Neural progenitor cell (in vitro differentiated cells): ENCODE measurements at regions not wholly inside any gene's neighbourhood (a gene's known extent, or its start where the extent isn't known, plus 50 kb on each side); places are given as distances from the start of the nearest gene placed in this dataset.

ENCODE experiments used
- DNase-seq: peaks from one replicate; pipeline ENCODE4 v3.0.0-alpha.2; 2016; ENCODE audit warnings: low spot score
- H2AFZ ChIP-seq: fragments of 200-600 bp; sonication (generic); replicated peaks from 2 replicates; pipeline ENCODE4 v1.6.1; 2016; ENCODE audit warnings: antibody characterized with exemption
- H3F3A ChIP-seq: fragments of 200-600 bp; sonication (generic); 2 replicates; pipeline ENCODE4 v1.6.1; 2016; ENCODE audit warnings: antibody characterized with exemption, low read depth
- H3K27ac ChIP-seq: fragments of 200-600 bp; sonication (generic); 2 replicates; pipeline ENCODE4 v1.5.1; 2016; ENCODE audit warnings: mild to moderate bottlenecking
- H3K27me3 ChIP-seq: fragments of 200-600 bp; sonication (generic); 2 replicates; pipeline ENCODE4 v1.6.1; 2016; ENCODE audit warnings: mild to moderate bottlenecking, moderate library complexity
- H3K36me3 ChIP-seq: fragments of 200-600 bp; sonication (generic); 2 replicates; pipeline ENCODE4 v1.5.1; 2016
- H3K4me1 ChIP-seq: fragments of 200-600 bp; sonication (generic); 2 replicates; pipeline ENCODE4 v1.6.1; 2016; ENCODE audit warnings: mixed run types
- H3K4me2 ChIP-seq: fragments of 200-600 bp; sonication (generic); 2 replicates; pipeline ENCODE4 v1.6.1; 2016
- H3K4me3 ChIP-seq: fragments of 200-600 bp; sonication (generic); 2 replicates; pipeline ENCODE4 v1.5.1; 2016
- H3K79me2 ChIP-seq: fragments of 200-600 bp; sonication (generic); 2 replicates; pipeline ENCODE4 v1.6.1; 2016; ENCODE audit warnings: low read depth
- H3K9ac ChIP-seq: fragments of 200-600 bp; sonication (generic); 2 replicates; pipeline ENCODE4 v1.6.1; 2016
- H3K9me3 ChIP-seq: fragments of 200-600 bp; sonication (generic); 2 replicates; pipeline ENCODE4 v1.5.1; 2016; ENCODE audit warnings: low read depth
- H4K20me1 ChIP-seq: fragments of 200-600 bp; sonication (generic); 2 replicates; pipeline ENCODE4 v1.6.1; 2016; ENCODE audit warnings: low read depth
- H3K27ac Mint-ChIP-seq: 3 replicates; pipeline ENCODE4 v1.8.0; 2021; ENCODE audit warnings: mixed read lengths
- H3K27me3 Mint-ChIP-seq: 2 replicates; pipeline ENCODE4 v1.8.0; 2022; ENCODE audit warnings: low read depth, mild to moderate bottlenecking, inconsistent platforms, moderate library complexity, mixed read lengths; ENCODE audit not compliant: insufficient read depth
- H3K36me3 Mint-ChIP-seq: 3 replicates; pipeline ENCODE4 v1.8.0; 2021; ENCODE audit warnings: mixed read lengths
- H3K4me1 Mint-ChIP-seq: 3 replicates; pipeline ENCODE4 v1.8.0; 2021; ENCODE audit warnings: mixed read lengths
- H3K4me3 Mint-ChIP-seq: 3 replicates; pipeline ENCODE4 v1.8.0; 2021; ENCODE audit warnings: mild to moderate bottlenecking, moderate library complexity, mixed read lengths
- H3K9me3 Mint-ChIP-seq: 3 replicates; pipeline ENCODE4 v1.8.0; 2020; ENCODE audit warnings: mixed read lengths
- CTCF ChIP-seq: fragments of 200-600 bp; sonication (generic); IDR thresholded peaks from 2 replicates; pipeline ENCODE4 v1.5.1; 2017; ENCODE audit warnings: antibody characterized with exemption, mild to moderate bottlenecking
- EZH2 ChIP-seq: fragments of 200-600 bp; sonication (generic); IDR thresholded peaks from 2 replicates; pipeline ENCODE4 v1.6.1; 2017; ENCODE audit warnings: antibody characterized with exemption, mild to moderate bottlenecking, moderate library complexity
- EZH2phosphoT487 ChIP-seq: fragments of 200-600 bp; sonication (generic); IDR thresholded peaks from 2 replicates; pipeline ENCODE4 v1.6.1; 2017; ENCODE audit warnings: antibody characterized with exemption

GRCh38 chr16:79869304-79870015 lies 268.9 kb upstream of the MAF start:
- no peaks in the 10 kb centered on the region for H3K36me3 Mint-ChIP-seq

GRCh38 chr16:79868841-79869240 lies 268.3 kb upstream of the MAF start:
- H3K4me2 ChIP-seq, result no peak overlapping the region
- H3K9ac ChIP-seq, result no peak overlapping the region
- no peaks in the 10 kb centered on the region for H3K27me3 ChIP-seq
- H3F3A ChIP-seq, result no peaks in the 10 kb centered on the region
- H3K27ac Mint-ChIP-seq, result no peak overlapping the region
- no peaks in the 10 kb centered on the region for H3K36me3 ChIP-seq
- no peaks in the 10 kb centered on the region for H3K4me1 Mint-ChIP-seq
- TF ChIP-seq EZH2, result no peak
- no peak for TF ChIP-seq CTCF
- TF ChIP-seq EZH2phosphoT487, result no peak
- no peak overlapping the region for H3K27ac ChIP-seq
- H2AFZ ChIP-seq, result no peak overlapping the region
- H3K4me1 ChIP-seq, result no peaks in the 10 kb centered on the region
- H3K9me3 ChIP-seq, result no peaks in the 10 kb centered on the region
- no peak for DNase-seq
- no peaks in the 10 kb centered on the region for H3K36me3 Mint-ChIP-seq
- H3K27me3 Mint-ChIP-seq, result no peaks in the 10 kb centered on the region
- no peaks in the 10 kb centered on the region for H3K79me2 ChIP-seq
- H3K4me3 ChIP-seq, result no peak overlapping the region
- H4K20me1 ChIP-seq, result no peaks in the 10 kb centered on the region
- H3K9me3 Mint-ChIP-seq, result no peaks in the 10 kb centered on the region
- H3K4me3 Mint-ChIP-seq, result no peak overlapping the region

More at GRCh38 chr16:79869304-79870015, 268.9 kb upstream of the MAF start:
- Mint-ChIP-seq H3K27ac (no peak overlapping the region), H3K9me3 (no peaks in the 10 kb centered on the region), H3K4me3 (no peak overlapping the region), H3K27me3 (no peaks in the 10 kb centered on the region), H3K4me1 (no peaks in the 10 kb centered on the region)
- Histone ChIP-seq H3K36me3 (no peaks in the 10 kb centered on the region), H3K79me2 (no peaks in the 10 kb centered on the region), H3K9me3 (no peaks in the 10 kb centered on the region), H3K4me1 (no peaks in the 10 kb centered on the region), H2AFZ (no peak overlapping the region), H4K20me1 (no peaks in the 10 kb centered on the region), H3K4me2 (no peak overlapping the region), H3F3A (no peaks in the 10 kb centered on the region), H3K9ac (no peak overlapping the region), H3K27me3 (no peaks in the 10 kb centered on the region), H3K27ac (no peak overlapping the region), H3K4me3 (no peak overlapping the region)
- no peak for DNase-seq
- TF ChIP-seq EZH2, result no peak
- TF ChIP-seq CTCF, result no peak
- no peak for TF ChIP-seq EZH2phosphoT487

GRCh38 chr16:79867425-79867997 lies 267.0 kb upstream of the MAF start:
- Histone ChIP-seq H3K4me2 (no peak overlapping the region), H3K27me3 (no peaks in the 10 kb centered on the region), H3K4me1 (no peaks in the 10 kb centered on the region), H3K9ac (no peak overlapping the region), H3K9me3 (no peaks in the 10 kb centered on the region), H2AFZ (no peak overlapping the region), H3K27ac (no peak overlapping the region), H4K20me1 (no peaks in the 10 kb centered on the region), H3F3A (no peaks in the 10 kb centered on the region), H3K36me3 (no peaks in the 10 kb centered on the region), H3K79me2 (no peaks in the 10 kb centered on the region), H3K4me3 (no peak overlapping the region)
- Mint-ChIP-seq H3K36me3 (no peaks in the 10 kb centered on the region), H3K27me3 (no peaks in the 10 kb centered on the region), H3K4me3 (no peak overlapping the region), H3K27ac (no peak overlapping the region), H3K9me3 (no peaks in the 10 kb centered on the region), H3K4me1 (peaks cover 7% of the 10 kb centered on the region)
- TF ChIP-seq EZH2phosphoT487 (no peak), EZH2 (no peak), CTCF (no peak)
- DNase-seq, result no peak
